GM23338 (cell line): ENCODE measurements at regions not wholly inside any gene's neighbourhood (a gene's known extent, or its start where the extent isn't known, plus 50 kb on each side); places are given as distances from the start of the nearest gene placed in this dataset.

Experiments used
- ATAC-seq: fragments of 200-7000 bp; cut with Tn5 transposase; 3 replicates; pipeline ENCODE4 v1.9.1; 2020
- DNase-seq: peaks from one replicate; pipeline ENCODE4 v3.0.0-alpha.2; 2015; ENCODE audit warnings: low spot score
- H2AFZ ChIP-seq: fragments of 200-600 bp; sonication (generic); 2 replicates; pipeline ENCODE4 v1.8.0; 2016; ENCODE audit warnings: antibody characterized with exemption, mild to moderate bottlenecking, moderate library complexity
- H3F3A ChIP-seq: fragments of 200-600 bp; sonication (generic); replicated peaks from 2 replicates; pipeline ENCODE4 v1.8.0; 2017; ENCODE audit warnings: antibody characterized with exemption, mixed run types, low read depth
- H3K27ac ChIP-seq: fragments of 200-600 bp; sonication (generic); 2 replicates; pipeline ENCODE4 v1.6.1; 2016; ENCODE audit warnings: low read depth
- H3K27me3 ChIP-seq: fragments of 200-600 bp; sonication (generic); 2 replicates; pipeline ENCODE4 v1.8.0; 2016; ENCODE audit warnings: mild to moderate bottlenecking, mixed run types, moderate library complexity; ENCODE audit not compliant: insufficient read depth
- H3K36me3 ChIP-seq: fragments of 200-600 bp; sonication (generic); 2 replicates; pipeline ENCODE4 v1.8.0; 2016; ENCODE audit warnings: mild to moderate bottlenecking; ENCODE audit not compliant: insufficient read depth
- H3K4me1 ChIP-seq: fragments of 200-600 bp; sonication (generic); 2 replicates; pipeline ENCODE4 v1.8.0; 2016; ENCODE audit warnings: mild to moderate bottlenecking, moderate library complexity; ENCODE audit not compliant: insufficient read depth
- H3K4me2 ChIP-seq: fragments of 200-600 bp; sonication (generic); 2 replicates; pipeline ENCODE4 v1.7.1; 2017; ENCODE audit warnings: mixed run types
- H3K4me3 ChIP-seq: fragments of 200-600 bp; sonication (generic); 2 replicates; pipeline ENCODE4 v1.6.1; 2016; ENCODE audit warnings: mixed run types
- H3K79me2 ChIP-seq: fragments of 200-600 bp; sonication (generic); replicated peaks from 2 replicates; pipeline ENCODE4 v1.8.0; 2017; ENCODE audit warnings: mild to moderate bottlenecking; ENCODE audit not compliant: insufficient read depth
- H3K9me2 ChIP-seq: fragments of 200-600 bp; sonication (generic); 2 replicates; pipeline ENCODE4 v1.8.0; 2017; ENCODE audit not compliant: insufficient read depth
- H4K20me1 ChIP-seq: fragments of 200-600 bp; sonication (generic); replicated peaks from 2 replicates; pipeline ENCODE4 v1.8.0; 2017; ENCODE audit warnings: mild to moderate bottlenecking; ENCODE audit not compliant: insufficient read depth
- H3K27ac Mint-ChIP-seq: 2 replicates; pipeline ENCODE4 v1.8.0; 2020; ENCODE audit warnings: inconsistent platforms, mild to moderate bottlenecking, moderate library complexity, mixed read lengths
- H3K27me3 Mint-ChIP-seq: 3 replicates; pipeline ENCODE4 v1.8.0; 2022; ENCODE audit warnings: low read depth, mild to moderate bottlenecking, moderate library complexity, mixed read lengths, inconsistent platforms; ENCODE audit not compliant: insufficient read depth, poor library complexity
- H3K36me3 Mint-ChIP-seq: 3 replicates; pipeline ENCODE4 v1.8.0; 2021; ENCODE audit warnings: low read depth, mild to moderate bottlenecking, inconsistent platforms, moderate library complexity, mixed read lengths
- H3K4me1 Mint-ChIP-seq: 3 replicates; pipeline ENCODE4 v1.8.0; 2020; ENCODE audit warnings: mild to moderate bottlenecking, inconsistent platforms, mixed read lengths
- H3K4me3 Mint-ChIP-seq: 3 replicates; pipeline ENCODE4 v1.8.0; 2021; ENCODE audit warnings: moderate library complexity, mild to moderate bottlenecking, inconsistent platforms, mixed read lengths
- H3K9me3 Mint-ChIP-seq: 3 replicates; pipeline ENCODE4 v1.8.0; 2020; ENCODE audit warnings: moderate library complexity, mild to moderate bottlenecking, inconsistent platforms, mixed read lengths
- CREB1 ChIP-seq: fragments of 250-450 bp; sonication (Bioruptor Pico); IDR thresholded peaks from 2 replicates; pipeline ENCODE4 v1.5.0; 2020; ENCODE audit warnings: low read depth, mild to moderate bottlenecking, moderate library complexity
- CTCF ChIP-seq, 2 experiments: fragments of 200-600 bp in 1 of 2; sonication (generic) in 1 of 2; conservative IDR thresholded peaks; 2 replicates each; pipeline versions ENCODE4 v1.5.1 to v1.6.1; 2016 to 2017; ENCODE audit warnings: antibody characterized with exemption in 2 of 2, low read depth in 2 of 2, mild to moderate bottlenecking in 2 of 2, moderate library complexity in 1 of 2
- ETS1 ChIP-seq: IDR thresholded peaks from 2 replicates; pipeline ENCODE4 v1.6.1; 2016; ENCODE audit warnings: antibody characterized with exemption
- EZH2 ChIP-seq: fragments of 200-600 bp; sonication (generic); IDR thresholded peaks from one replicate; pipeline ENCODE4 v1.8.0; 2017; ENCODE audit warnings: antibody characterized with exemption, mild to moderate bottlenecking, low read depth; ENCODE audit not compliant: unreplicated experiment
- EZH2phosphoT487 ChIP-seq: fragments of 200-600 bp; sonication (generic); IDR thresholded peaks from one replicate; pipeline ENCODE4 v1.8.1; 2018; ENCODE audit warnings: antibody characterized with exemption; ENCODE audit not compliant: unreplicated experiment
- JUNB ChIP-seq: IDR thresholded peaks from one replicate; pipeline ENCODE4 v1.6.1; 2016; ENCODE audit warnings: antibody characterized with exemption; ENCODE audit not compliant: unreplicated experiment
- NANOG ChIP-seq: IDR thresholded peaks from 2 replicates; pipeline ENCODE4 v1.6.1; 2016; ENCODE audit warnings: antibody characterized with exemption, borderline replicate concordance
- POLR2AphosphoS5 ChIP-seq: IDR thresholded peaks from 2 replicates; pipeline ENCODE4 v1.6.1; 2016; ENCODE audit warnings: antibody characterized with exemption, low read depth
- REST ChIP-seq: IDR thresholded peaks from one replicate; pipeline ENCODE4 v1.6.1; 2018; ENCODE audit warnings: antibody characterized with exemption; ENCODE audit not compliant: unreplicated experiment
- STAT1 ChIP-seq: IDR thresholded peaks from one replicate; pipeline ENCODE4 v1.6.1; 2016; ENCODE audit warnings: antibody characterized with exemption; ENCODE audit not compliant: unreplicated experiment
- ZNF114 ChIP-seq: fragments of 250-450 bp; sonication (Bioruptor Pico); IDR thresholded peaks from 2 replicates; pipeline ENCODE4 v1.5.0; 2020; ENCODE audit warnings: mild to moderate bottlenecking, moderate library complexity
- ZNF331 ChIP-seq: fragments of 250-450 bp; sonication (Bioruptor Pico); IDR thresholded peaks from 2 replicates; pipeline ENCODE4 v1.5.0; 2020; ENCODE audit warnings: low read depth, mild to moderate bottlenecking, moderate library complexity
- ZNF462 ChIP-seq: fragments of 250-450 bp; sonication (Bioruptor Pico); IDR thresholded peaks from 2 replicates; pipeline ENCODE4 v1.5.0; 2020; ENCODE audit warnings: mild to moderate bottlenecking, moderate library complexity

- Histone ChIP-seq H3K36me3 (no peaks in the 10 kb centered on the region), H3K9me2 (no peaks in the 10 kb centered on the region), H3F3A (no peaks in the 10 kb centered on the region), H3K27me3 (no peaks in the 10 kb centered on the region), H4K20me1 (no peaks in the 10 kb centered on the region), H3K4me2 (no peak overlapping the region), H3K4me3 (no peak overlapping the region), H3K79me2 (no peaks in the 10 kb centered on the region), H3K27ac (no peak overlapping the region), H2AFZ (no peak overlapping the region), H3K4me1 (no peaks in the 10 kb centered on the region)
- Mint-ChIP-seq H3K27me3 (no peaks in the 10 kb centered on the region), H3K4me1 (peaks cover 5% of the 10 kb centered on the region; the same call in 2 of the 3 replicates), H3K9me3 (no peaks in the 10 kb centered on the region), H3K27ac (no peak overlapping the region), H3K4me3 (no peak overlapping the region), H3K36me3 (no peaks in the 10 kb centered on the region)
- DNase-seq (no peak), ATAC-seq (no peak)
- TF ChIP-seq JUNB (no peak), ZNF331 (no peak), CREB1 (CRISPR knock-in tag) (no peak), ZNF114 (CRISPR knock-in tag) (no peak), EZH2phosphoT487 (no peak), ZNF462 (CRISPR knock-in tag) (no peak), CTCF (conservative IDR thresholded peaks at IDR 0.05; ENCODE audit: low read depth in 2 of 2) (no peak), ETS1 (no peak), REST (no peak), EZH2 (no peak), STAT1 (no peak), POLR2AphosphoS5 (no peak), NANOG (no peak)
Measured at GRCh38 chr13:72412481-72412880, 314.9 kb downstream of the MZT1 start.
